SK-N-SH treated with all-trans-retinoic acid at 6 μM for 48 hours (cell line): ENCODE measurements at regions not wholly inside any gene's neighbourhood (a gene's known extent, or its start where the extent isn't known, plus 50 kb on each side); places are given as distances from the start of the nearest gene placed in this dataset.

Experiments
- ATAC-seq: fragments of 200-7000 bp; cut with Tn5 transposase; 3 replicates; pipeline ENCODE4 v1.9.1; 2020; ENCODE audit warnings: mild to moderate bottlenecking, moderate library complexity
- ARNTL ChIP-seq: fragments of 450-650 bp; formaldehyde crosslinking; IDR thresholded peaks from 2 replicates; pipeline ENCODE4 v1.5.0; 2020; ENCODE audit warnings: low read depth, mild to moderate bottlenecking, moderate library complexity, borderline replicate concordance
- BACH2 ChIP-seq: fragments of 250-450 bp; sonication (Bioruptor Pico); IDR thresholded peaks from 2 replicates; pipeline ENCODE4 v1.9.0; 2021; ENCODE audit warnings: mild to moderate bottlenecking, borderline replicate concordance
- CSDC2 ChIP-seq: fragments of 250-450 bp; sonication (Bioruptor Pico); IDR thresholded peaks from 2 replicates; pipeline ENCODE4 v1.5.0; 2020; ENCODE audit warnings: mild to moderate bottlenecking, moderate library complexity
- CSRNP3 ChIP-seq: fragments of 250-450 bp; sonication (Bioruptor Pico); IDR thresholded peaks from 2 replicates; pipeline ENCODE4 v1.5.1; 2021; ENCODE audit warnings: mild to moderate bottlenecking, moderate library complexity
- ESRRG ChIP-seq: fragments of 250-450 bp; sonication (Bioruptor Pico); IDR thresholded peaks from 2 replicates; pipeline ENCODE4 v1.6.1; 2021; ENCODE audit warnings: mild to moderate bottlenecking
- GLIS3 ChIP-seq: fragments of 250-450 bp; sonication (Bioruptor Pico); IDR thresholded peaks from 2 replicates; pipeline ENCODE4 v1.5.0; 2020; ENCODE audit warnings: mild to moderate bottlenecking, moderate library complexity
- ISL1 ChIP-seq: fragments of 250-450 bp; sonication (Bioruptor Pico); IDR thresholded peaks from 2 replicates; pipeline ENCODE4 v2.1.2; 2022; ENCODE audit warnings: mild to moderate bottlenecking, moderate library complexity
- OSR1 ChIP-seq: fragments of 250-450 bp; sonication (Bioruptor Pico); IDR thresholded peaks from 2 replicates; pipeline ENCODE4 v1.8.0; 2022; ENCODE audit warnings: moderate library complexity, mild to moderate bottlenecking, inconsistent platforms
- PATZ1 ChIP-seq: fragments of 250-450 bp; sonication (Bioruptor Pico); IDR thresholded peaks from 2 replicates; pipeline ENCODE4 v1.8.0; 2020; ENCODE audit warnings: mild to moderate bottlenecking, moderate library complexity, borderline replicate concordance
- POU6F1 ChIP-seq: fragments of 250-450 bp; sonication (Bioruptor Pico); IDR thresholded peaks from 2 replicates; pipeline ENCODE4 v1.8.0; 2021; ENCODE audit warnings: low read depth, mild to moderate bottlenecking, moderate library complexity, borderline replicate concordance
- PPARA ChIP-seq: fragments of 250-450 bp; sonication (Bioruptor Pico); IDR thresholded peaks from 2 replicates; pipeline ENCODE4 v1.5.0; 2020; ENCODE audit warnings: mild to moderate bottlenecking, borderline replicate concordance
- RARB ChIP-seq: fragments of 250-450 bp; sonication (Bioruptor Pico); IDR thresholded peaks from 2 replicates; pipeline ENCODE4 v1.8.0; 2021; ENCODE audit warnings: mild to moderate bottlenecking, moderate library complexity
- SNAI2 ChIP-seq: fragments of 250-450 bp; sonication (Bioruptor Pico); IDR thresholded peaks from 2 replicates; pipeline ENCODE4 v1.5.0; 2020; ENCODE audit warnings: mild to moderate bottlenecking, moderate library complexity
- TCF4 ChIP-seq: fragments of 250-450 bp; sonication (Bioruptor Pico); IDR thresholded peaks from 2 replicates; pipeline ENCODE4 v1.8.0; 2021; ENCODE audit warnings: mild to moderate bottlenecking, moderate library complexity, borderline replicate concordance
- TOX ChIP-seq: fragments of 250-450 bp; sonication (Bioruptor Pico); IDR thresholded peaks from 2 replicates; pipeline ENCODE4 v1.8.0; 2021; ENCODE audit warnings: mild to moderate bottlenecking, moderate library complexity, borderline replicate concordance
- ZC3H10 ChIP-seq: fragments of 250-450 bp; sonication (Bioruptor Pico); IDR thresholded peaks from 2 replicates; pipeline ENCODE4 v1.5.1; 2021; ENCODE audit warnings: mild to moderate bottlenecking, moderate library complexity
- ZFP3 ChIP-seq: fragments of 250-450 bp; sonication (Bioruptor Pico); IDR thresholded peaks from 2 replicates; pipeline ENCODE4 v1.5.0; 2020; ENCODE audit warnings: mild to moderate bottlenecking, moderate library complexity
- ZFP30 ChIP-seq: fragments of 450-650 bp; formaldehyde crosslinking; IDR thresholded peaks from 2 replicates; pipeline ENCODE4 v1.5.0; 2022; ENCODE audit warnings: mild to moderate bottlenecking, moderate library complexity
- ZNF565 ChIP-seq: fragments of 450-650 bp; formaldehyde crosslinking; conservative IDR thresholded peaks from 2 replicates; pipeline ENCODE4 v1.5.0; 2020; ENCODE audit warnings: low read depth, mild to moderate bottlenecking, moderate library complexity
- ZNF70 ChIP-seq: fragments of 450-650 bp; formaldehyde crosslinking; IDR thresholded peaks from 2 replicates; pipeline ENCODE4 v1.5.0; 2020; ENCODE audit warnings: mild to moderate bottlenecking, moderate library complexity
- ZNF8 ChIP-seq: fragments of 450-650 bp; formaldehyde crosslinking; IDR thresholded peaks from 2 replicates; pipeline ENCODE4 v1.5.0; 2020; ENCODE audit warnings: mild to moderate bottlenecking, moderate library complexity
- TF ChIP-seq, protein P1 (sequence below): fragments of 250-450 bp; sonication (Bioruptor Pico); IDR thresholded peaks from 2 replicates; pipeline ENCODE4 v1.5.1; 2020; ENCODE audit warnings: low read depth, mild to moderate bottlenecking, moderate library complexity
- TF ChIP-seq, protein P2 (sequence below): fragments of 250-450 bp; sonication (Bioruptor Pico); IDR thresholded peaks from 2 replicates; pipeline ENCODE4 v1.5.0; 2020; ENCODE audit warnings: mild to moderate bottlenecking, moderate library complexity

DNA sequence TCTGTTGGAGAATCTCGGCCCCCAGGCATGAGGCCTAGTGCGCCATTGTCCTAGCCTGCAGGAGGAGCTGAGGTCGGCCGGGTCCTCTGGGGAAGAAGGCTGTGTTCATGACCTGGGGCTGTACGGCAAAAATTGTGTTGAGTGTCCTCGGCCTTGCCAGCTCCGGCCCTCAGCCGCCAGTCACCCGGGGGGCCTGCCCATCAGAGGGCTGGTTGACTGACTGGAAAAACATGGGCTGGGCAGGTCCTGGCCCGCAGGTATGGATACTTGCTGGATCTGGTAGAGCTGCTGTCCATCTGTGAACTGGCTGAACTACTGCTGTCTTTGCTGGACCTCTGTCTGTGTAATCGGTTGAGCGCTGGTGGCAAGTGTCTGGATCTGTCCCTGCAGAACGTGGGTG, 136.7 kb upstream of the GAS1 start:
- ATAC-seq = no peak
- TF ChIP-seq, protein P1, sequence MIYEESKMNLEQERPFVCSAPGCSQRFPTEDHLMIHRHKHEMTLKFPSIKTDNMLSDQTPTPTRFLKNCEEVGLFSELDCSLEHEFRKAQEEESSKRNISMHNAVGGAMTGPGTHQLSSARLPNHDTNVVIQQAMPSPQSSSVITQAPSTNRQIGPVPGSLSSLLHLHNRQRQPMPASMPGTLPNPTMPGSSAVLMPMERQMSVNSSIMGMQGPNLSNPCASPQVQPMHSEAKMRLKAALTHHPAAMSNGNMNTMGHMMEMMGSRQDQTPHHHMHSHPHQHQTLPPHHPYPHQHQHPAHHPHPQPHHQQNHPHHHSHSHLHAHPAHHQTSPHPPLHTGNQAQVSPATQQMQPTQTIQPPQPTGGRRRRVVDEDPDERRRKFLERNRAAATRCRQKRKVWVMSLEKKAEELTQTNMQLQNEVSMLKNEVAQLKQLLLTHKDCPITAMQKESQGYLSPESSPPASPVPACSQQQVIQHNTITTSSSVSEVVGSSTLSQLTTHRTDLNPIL (CRISPR knock-in tag) = no peak
- TF ChIP-seq OSR1 (CRISPR knock-in tag) (no peak), ARNTL (CRISPR knock-in tag) (no peak), ZFP3 (CRISPR knock-in tag) (no peak), SNAI2 (CRISPR knock-in tag) (no peak), CSDC2 (CRISPR knock-in tag) (no peak), GLIS3 (CRISPR knock-in tag) (no peak), ZFP30 (CRISPR knock-in tag) (no peak), RARB (CRISPR knock-in tag) (no peak), ZNF70 (CRISPR knock-in tag) (no peak), PPARA (CRISPR knock-in tag) (no peak), ESRRG (CRISPR knock-in tag) (no peak), CSRNP3 (no peak), TOX (CRISPR knock-in tag) (no peak), POU6F1 (CRISPR knock-in tag) (no peak), ISL1 (CRISPR knock-in tag) (no peak), TCF4 (no peak), PATZ1 (no peak)

DNA sequence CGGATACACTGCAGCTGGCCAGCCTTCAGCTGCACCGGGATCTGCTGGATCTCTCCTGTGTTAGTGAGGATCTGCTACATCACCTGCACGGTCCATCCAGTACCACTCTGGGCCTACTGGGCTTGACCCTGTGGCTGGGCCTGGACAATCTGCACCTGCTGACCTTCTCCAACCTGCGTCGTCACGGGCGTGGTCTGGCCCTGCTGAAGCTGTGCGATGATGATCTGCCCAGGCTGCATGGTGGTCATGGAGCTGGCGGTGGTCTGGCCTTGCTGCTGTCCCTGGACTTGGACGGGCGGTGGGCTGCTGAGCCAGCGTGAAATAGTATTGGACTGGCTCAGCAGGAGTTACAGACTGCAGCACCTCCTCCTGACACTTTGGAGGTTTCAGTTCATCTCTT, 137.1 kb upstream of the GAS1 start:
- ATAC-seq = no peak
- TF ChIP-seq ZNF8 (CRISPR knock-in tag) (no peak), RARB (CRISPR knock-in tag) (no peak), CSDC2 (CRISPR knock-in tag) (no peak), ZFP3 (CRISPR knock-in tag) (no peak), GLIS3 (CRISPR knock-in tag) (no peak), ZNF565 (no peak), ESRRG (CRISPR knock-in tag) (no peak), ZC3H10 (no peak), ZFP30 (CRISPR knock-in tag) (no peak), PATZ1 (no peak), CSRNP3 (no peak), ISL1 (CRISPR knock-in tag) (no peak), ARNTL (CRISPR knock-in tag) (no peak), PPARA (CRISPR knock-in tag) (no peak), ZNF70 (CRISPR knock-in tag) (no peak), BACH2 (CRISPR knock-in tag) (no peak)
- TF ChIP-seq, protein P2, sequence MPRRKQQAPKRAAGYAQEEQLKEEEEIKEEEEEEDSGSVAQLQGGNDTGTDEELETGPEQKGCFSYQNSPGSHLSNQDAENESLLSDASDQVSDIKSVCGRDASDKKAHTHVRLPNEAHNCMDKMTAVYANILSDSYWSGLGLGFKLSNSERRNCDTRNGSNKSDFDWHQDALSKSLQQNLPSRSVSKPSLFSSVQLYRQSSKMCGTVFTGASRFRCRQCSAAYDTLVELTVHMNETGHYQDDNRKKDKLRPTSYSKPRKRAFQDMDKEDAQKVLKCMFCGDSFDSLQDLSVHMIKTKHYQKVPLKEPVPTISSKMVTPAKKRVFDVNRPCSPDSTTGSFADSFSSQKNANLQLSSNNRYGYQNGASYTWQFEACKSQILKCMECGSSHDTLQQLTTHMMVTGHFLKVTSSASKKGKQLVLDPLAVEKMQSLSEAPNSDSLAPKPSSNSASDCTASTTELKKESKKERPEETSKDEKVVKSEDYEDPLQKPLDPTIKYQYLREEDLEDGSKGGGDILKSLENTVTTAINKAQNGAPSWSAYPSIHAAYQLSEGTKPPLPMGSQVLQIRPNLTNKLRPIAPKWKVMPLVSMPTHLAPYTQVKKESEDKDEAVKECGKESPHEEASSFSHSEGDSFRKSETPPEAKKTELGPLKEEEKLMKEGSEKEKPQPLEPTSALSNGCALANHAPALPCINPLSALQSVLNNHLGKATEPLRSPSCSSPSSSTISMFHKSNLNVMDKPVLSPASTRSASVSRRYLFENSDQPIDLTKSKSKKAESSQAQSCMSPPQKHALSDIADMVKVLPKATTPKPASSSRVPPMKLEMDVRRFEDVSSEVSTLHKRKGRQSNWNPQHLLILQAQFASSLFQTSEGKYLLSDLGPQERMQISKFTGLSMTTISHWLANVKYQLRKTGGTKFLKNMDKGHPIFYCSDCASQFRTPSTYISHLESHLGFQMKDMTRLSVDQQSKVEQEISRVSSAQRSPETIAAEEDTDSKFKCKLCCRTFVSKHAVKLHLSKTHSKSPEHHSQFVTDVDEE = no peak
- TF ChIP-seq, protein P1 (CRISPR knock-in tag) = no peak
